Common myeloid progenitor, CD34-positive (primary cell): ENCODE measurements at regions not wholly inside any gene's neighbourhood (a gene's known extent, or its start where the extent isn't known, plus 50 kb on each side); places are given as distances from the start of the nearest gene placed in this dataset.
A peak's percentile ranks its signal among the peaks of the same experiment; 100 is the strongest.

Experiments used
- CTCF ChIA-PET: fragments of 350-600 bp; sonication (Branson Sonifier 250); formaldehyde crosslinking; loops from one replicate; lab custom pipeline; 2021; ENCODE audit warnings: antibody characterized with exemption; lab: Charles Lee
- POLR2A ChIA-PET: fragments of 350-600 bp; sonication (Branson Sonifier 250); formaldehyde crosslinking; loops from one replicate; lab custom pipeline; 2021; ENCODE audit warnings: antibody characterized with exemption; lab: Charles Lee
- DNase-seq, 3 donors: peaks; one replicate each; pipeline versions ENCODE4 v3.0.0 to v3.0.0-alpha.2; 2013
- H3K27ac ChIP-seq, 2 experiments: 1 replicate in 1 of 2; 2 replicates in 1 of 2; pipeline ENCODE4 v1.7.0; 2013; ENCODE audit warnings: inconsistent platforms in 2 of 2, low read length in 2 of 2, mild to moderate bottlenecking in 2 of 2, low read depth in 1 of 2, moderate library complexity in 1 of 2; ENCODE audit not compliant: severe bottlenecking in 2 of 2, insufficient read depth in 1 of 2, poor library complexity in 1 of 2
- H3K27me3 ChIP-seq, 5 experiments: replicated peaks in 2 of 5; 1 replicate in 3 of 5; 2 replicates in 2 of 5; pipeline versions ENCODE4 v1.6.1 to v1.7.0; 2013; ENCODE audit warnings: low read length in 4 of 5, mild to moderate bottlenecking in 2 of 5, moderate library complexity in 2 of 5, inconsistent platforms in 1 of 5; ENCODE audit not compliant: insufficient read depth in 5 of 5, control insufficient read depth in 4 of 5
- H3K36me3 ChIP-seq, 4 experiments: 1 replicate in 2 of 4; 2 replicates in 2 of 4; pipeline versions ENCODE4 v1.6.1 to v1.7.0; 2013; ENCODE audit warnings: low read length in 3 of 4, control low read depth in 1 of 4, mild to moderate bottlenecking in 1 of 4; ENCODE audit not compliant: control insufficient read depth in 4 of 4, insufficient read depth in 4 of 4
- H3K4me1 ChIP-seq, 4 experiments: 1 replicate in 3 of 4; 2 replicates in 1 of 4; pipeline versions ENCODE4 v1.6.1 to v1.7.1; 2013; ENCODE audit warnings: low read length in 3 of 4, mild to moderate bottlenecking in 3 of 4, control low read depth in 1 of 4, inconsistent platforms in 1 of 4, moderate library complexity in 1 of 4; ENCODE audit not compliant: control insufficient read depth in 4 of 4, insufficient read depth in 4 of 4; ENCODE audit errors: control extremely low read depth in 1 of 4
- H3K4me3 ChIP-seq, 7 experiments: 1 replicate in 4 of 7; 2 replicates in 3 of 7; pipeline versions ENCODE4 v1.5.1 to v1.7.0; 2013; ENCODE audit warnings: mild to moderate bottlenecking in 7 of 7, low read length in 6 of 7, moderate library complexity in 6 of 7, inconsistent platforms in 2 of 7, low read depth in 2 of 7, control low read depth in 1 of 7; ENCODE audit not compliant: insufficient read depth in 4 of 7, control insufficient read depth in 1 of 7; ENCODE audit errors: extremely low read depth in 1 of 7
- H3K9me3 ChIP-seq, 5 experiments: 1 replicate in 4 of 5; 2 replicates in 1 of 5; pipeline versions ENCODE4 v1.6.1 to v1.7.1; 2013; ENCODE audit warnings: low read length in 4 of 5, mild to moderate bottlenecking in 2 of 5, inconsistent platforms in 1 of 5, low read depth in 1 of 5, moderate library complexity in 1 of 5; ENCODE audit not compliant: control insufficient read depth in 4 of 5, insufficient read depth in 2 of 5; ENCODE audit errors: control extremely low read depth in 1 of 5
- WGBS: methylation state at CpG from one replicate; pipeline ENCODE4 v1.1.5; 2013; ENCODE audit not compliant: insufficient coverage; 5-methylcytosine and 5-hydroxymethylcytosine counted together

GRCh38 chr6:8499540-8499939 is 64.2 kb upstream of the SLC35B3 start:
- POLR2A ChIA-PET = interaction anchor here (0.5 kb wide), 1 partner anchor 1937 kb away, joined by 4 read pairs; no protein-coding TSS in a partner anchor
- Histone ChIP-seq H3K36me3 (no peaks in the 10 kb centered on the region), H3K27me3 (peaks cover 0 to 2% (median 0%) of the 10 kb centered on the region in 5 experiments), H3K27ac (no peak overlapping the region), H3K4me1 (no peaks in the 10 kb centered on the region), H3K9me3 (peaks cover 0 to 3% (median 0%) of the 10 kb centered on the region in 5 experiments), H3K4me3 (no peak overlapping the region)
- CTCF ChIA-PET = interaction anchor here (1.7 kb wide), 1 partner anchor 16 kb away, joined by 3 read pairs; no protein-coding TSS in a partner anchor
- DNase-seq = peak in 2 of 3 donors; percentile 1 to 3
- no CpG with 5 or more reads among the region's 1 CpG for WGBS

- no peaks in the 10 kb centered on the region for H3K4me1 ChIP-seq
- H3K27me3 ChIP-seq = no peaks in the 10 kb centered on the region
- ChIA-PET POLR2A (no interaction called here), CTCF (no interaction called here)
- no peak overlapping the region for H3K27ac ChIP-seq
- WGBS = 97% methylated on average over 5 of the region's 5 CpGs
- H3K36me3 ChIP-seq = no peaks in the 10 kb centered on the region
- H3K4me3 ChIP-seq = no peak overlapping the region
- H3K9me3 ChIP-seq = no peaks in the 10 kb centered on the region
- no peak for DNase-seq
These were observed 59.4 kb upstream of the SLC35B3 start for GRCh38 chr6:8494730-8495129.

- CTCF ChIA-PET = no interaction called here
- H3K4me3 ChIP-seq = no peak overlapping the region
- WGBS = no CpG with 5 or more reads among the region's 2 CpGs
- H3K36me3 ChIP-seq = no peaks in the 10 kb centered on the region
- no peaks in the 10 kb centered on the region for H3K4me1 ChIP-seq
- H3K27ac ChIP-seq = no peak overlapping the region
- H3K27me3 ChIP-seq = no peaks in the 10 kb centered on the region
- no peak for DNase-seq
- H3K9me3 ChIP-seq = no peaks in the 10 kb centered on the region
- POLR2A ChIA-PET = no interaction called here
These were observed 57.3 kb upstream of the SLC35B3 start for GRCh38 chr6:8492536-8493133.
